A549 (cell line): ENCODE measurements at regions not wholly inside any gene's neighbourhood (a gene's known extent, or its start where the extent isn't known, plus 50 kb on each side); places are given as distances from the start of the nearest gene placed in this dataset.

Experiments
- CTCF ChIP-seq: fragments of >200 bp; sonication (Bioruptor Twin); formaldehyde crosslinking; IDR thresholded peaks from 3 replicates; pipeline ENCODE4 v1.5.1; 2016
- MAX ChIP-seq: IDR thresholded peaks from 2 replicates; pipeline ENCODE4 v1.6.1; 2012
- SMC3 ChIP-seq: fragments of >200 bp; sonication (Bioruptor Twin); formaldehyde crosslinking; IDR thresholded peaks from 3 replicates; pipeline ENCODE4 v1.6.1; 2018; ENCODE audit warnings: inconsistent platforms
- TF ChIP-seq, protein P1 (sequence below): fragments of 450-650 bp; IDR thresholded peaks from 2 replicates; pipeline ENCODE4 v1.6.1; 2014; ENCODE audit warnings: antibody characterized with exemption

DNA sequence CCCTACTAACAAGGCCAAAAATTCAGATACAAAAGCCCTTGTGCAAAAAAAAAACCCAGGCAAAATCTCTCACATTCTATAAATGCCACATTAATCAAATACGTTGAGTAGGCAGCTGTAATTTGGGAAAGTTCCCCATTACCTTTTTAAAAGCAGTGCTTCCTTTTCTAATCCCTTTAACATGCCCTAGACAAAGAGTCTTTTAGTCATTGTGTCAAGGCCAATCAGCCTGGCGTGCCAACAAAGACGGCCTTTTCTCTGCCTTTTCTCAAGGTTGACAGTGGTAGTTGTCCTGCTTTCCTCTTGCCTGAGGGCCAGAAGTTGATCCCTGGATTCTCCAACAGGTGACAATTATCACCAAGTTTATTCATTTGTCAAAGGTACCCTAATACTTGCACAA lies 62.5 kb upstream of the METAP2 start:
- TF ChIP-seq CTCF, result no peak
- TF ChIP-seq SMC3, result no peak
- TF ChIP-seq, protein P1, sequence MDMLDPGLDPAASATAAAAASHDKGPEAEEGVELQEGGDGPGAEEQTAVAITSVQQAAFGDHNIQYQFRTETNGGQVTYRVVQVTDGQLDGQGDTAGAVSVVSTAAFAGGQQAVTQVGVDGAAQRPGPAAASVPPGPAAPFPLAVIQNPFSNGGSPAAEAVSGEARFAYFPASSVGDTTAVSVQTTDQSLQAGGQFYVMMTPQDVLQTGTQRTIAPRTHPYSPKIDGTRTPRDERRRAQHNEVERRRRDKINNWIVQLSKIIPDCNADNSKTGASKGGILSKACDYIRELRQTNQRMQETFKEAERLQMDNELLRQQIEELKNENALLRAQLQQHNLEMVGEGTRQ, result no peak
- TF ChIP-seq MAX, result no peak
